IMR-90 (cell line): ENCODE measurements at regions not wholly inside any gene's neighbourhood (a gene's known extent, or its start where the extent isn't known, plus 50 kb on each side); places are given as distances from the start of the nearest gene placed in this dataset.

ENCODE experiments used
- ATAC-seq: fragments of 200-7000 bp; cut with Tn5 transposase; 2 replicates; pipeline ENCODE4 v1.9.1; 2020; ENCODE audit warnings: low read depth, mild to moderate bottlenecking, moderate library complexity
- BruUV-seq: library from RNA; stranded (reverse); fragments of 400-500 nt; replicated peaks from 2 replicates; lab custom pipeline; 2021; lab: Mats Ljungman, UMichigan
- CTCF ChIA-PET: fragments of 300-600 bp; formaldehyde crosslinking; extraction: SDS; loops from one replicate; lab custom pipeline; 2021; ENCODE audit warnings: antibody characterized with exemption; lab: Yijun Ruan, JAX
- POLR2A ChIA-PET: fragments of 300-600 bp; sonication (Branson Sonifier 250); formaldehyde crosslinking; loops from one replicate; lab custom pipeline; 2022; ENCODE audit warnings: antibody characterized with exemption; ENCODE audit not compliant: unreplicated experiment; lab: Charles Lee
- DNase-seq: peaks from one replicate; pipeline ENCODE4 v3.0.0; 2013
- H2AFZ ChIP-seq: replicated peaks from 2 replicates; pipeline ENCODE3; 2013; ENCODE audit warnings: low read length, mild to moderate bottlenecking; ENCODE audit not compliant: poor library complexity
- H2AK5ac ChIP-seq: 2 replicates; pipeline ENCODE4 v1.6.1; 2013; ENCODE audit warnings: low read depth, low read length, inconsistent platforms
- H2AK9ac ChIP-seq: replicated peaks from 2 replicates; pipeline ENCODE3; 2013; ENCODE audit warnings: mild to moderate bottlenecking, low read depth, low read length, moderate library complexity; ENCODE audit not compliant: poor library complexity
- H2BK120ac ChIP-seq: 2 replicates; pipeline ENCODE4 v1.6.1; 2013; ENCODE audit warnings: low read depth, low read length, inconsistent platforms
- H2BK15ac ChIP-seq: 3 replicates; pipeline ENCODE4 v1.6.1; 2013; ENCODE audit warnings: low read depth, low read length, inconsistent platforms
- H2BK20ac ChIP-seq: 2 replicates; pipeline ENCODE4 v1.6.1; 2013; ENCODE audit warnings: low read depth, mild to moderate bottlenecking, inconsistent platforms, low read length, moderate library complexity
- H2BK5ac ChIP-seq: 2 replicates; pipeline ENCODE4 v1.6.1; 2013; ENCODE audit warnings: mild to moderate bottlenecking, low read depth, low read length, inconsistent platforms; ENCODE audit not compliant: poor library complexity, severe bottlenecking
- H3K14ac ChIP-seq: replicated peaks from 2 replicates; pipeline ENCODE4 v1.6.1; 2013; ENCODE audit warnings: low read depth, low read length, inconsistent platforms
- H3K18ac ChIP-seq: 2 replicates; pipeline ENCODE4 v1.6.1; 2013; ENCODE audit warnings: low read depth, low read length, control low read depth
- H3K23ac ChIP-seq: 2 replicates; pipeline ENCODE4 v1.6.1; 2013; ENCODE audit warnings: low read depth, low read length, inconsistent platforms
- H3K27ac ChIP-seq: 2 replicates; pipeline ENCODE4 v1.5.1; 2013; ENCODE audit warnings: mild to moderate bottlenecking, control low read depth, low read length; ENCODE audit not compliant: insufficient read depth
- H3K27me3 ChIP-seq: 2 replicates; pipeline ENCODE4 v1.6.1; 2013; ENCODE audit warnings: low read length; ENCODE audit not compliant: control insufficient read depth, insufficient read depth
- H3K36me3 ChIP-seq: 2 replicates; pipeline ENCODE4 v1.6.1; 2013; ENCODE audit warnings: low read length, mixed read lengths; ENCODE audit not compliant: control insufficient read depth, insufficient read depth
- H3K4ac ChIP-seq: 2 replicates; pipeline ENCODE4 v1.6.1; 2013; ENCODE audit warnings: low read depth, low read length, inconsistent platforms
- H3K4me1 ChIP-seq: 2 replicates; pipeline ENCODE4 v1.6.1; 2013; ENCODE audit warnings: low read length, mixed read lengths; ENCODE audit not compliant: control insufficient read depth, insufficient read depth
- H3K4me2 ChIP-seq: 2 replicates; pipeline ENCODE4 v1.6.1; 2013; ENCODE audit warnings: low read depth, mild to moderate bottlenecking, control low read depth, low read length, moderate library complexity
- H3K4me3 ChIP-seq: 2 replicates; pipeline ENCODE4 v1.5.1; 2013; ENCODE audit warnings: low read depth, mild to moderate bottlenecking, control low read depth, low read length, moderate library complexity; ENCODE audit not compliant: insufficient read depth
- H3K56ac ChIP-seq: 2 replicates; pipeline ENCODE4 v1.6.1; 2013; ENCODE audit warnings: low read length, inconsistent platforms; ENCODE audit not compliant: insufficient read depth; ENCODE audit errors: extremely low read depth
- H3K79me1 ChIP-seq, 2 experiments: 2 replicates each; pipeline ENCODE4 v1.6.1; 2013; ENCODE audit warnings: low read length in 2 of 2, inconsistent platforms in 1 of 2, low read depth in 1 of 2
- H3K9ac ChIP-seq: 2 replicates; pipeline ENCODE4 v1.6.1; 2013; ENCODE audit warnings: low read depth, low read length, control low read depth
- H3K9me1 ChIP-seq: 2 replicates; pipeline ENCODE4 v1.6.1; 2013; ENCODE audit warnings: low read length, inconsistent platforms; ENCODE audit not compliant: insufficient read depth
- H3K9me3 ChIP-seq: 2 replicates; pipeline ENCODE4 v1.6.1; 2013; ENCODE audit warnings: low read length; ENCODE audit not compliant: control insufficient read depth, insufficient read depth
- H4K20me1 ChIP-seq: 2 replicates; pipeline ENCODE4 v1.6.1; 2013; ENCODE audit warnings: low read length, inconsistent platforms; ENCODE audit not compliant: insufficient read depth
- H4K5ac ChIP-seq: 2 replicates; pipeline ENCODE4 v1.6.1; 2013; ENCODE audit warnings: mild to moderate bottlenecking, low read depth, low read length, control low read depth
- H4K8ac ChIP-seq, 2 experiments: 2 replicates each; pipeline ENCODE4 v1.6.1; 2013; ENCODE audit warnings: low read depth in 2 of 2, low read length in 2 of 2, control low read depth in 1 of 2, inconsistent platforms in 1 of 2
- H4K91ac ChIP-seq: 2 replicates; pipeline ENCODE4 v1.6.1; 2013; ENCODE audit warnings: low read depth, low read length, inconsistent platforms; ENCODE audit not compliant: insufficient read depth
- BHLHE40 ChIP-seq: fragments of 150-350 bp; IDR thresholded peaks from 2 replicates; pipeline ENCODE4 v1.6.1; 2016; ENCODE audit warnings: mild to moderate bottlenecking, low read depth, low read length
- CEBPB ChIP-seq: IDR thresholded peaks from 2 replicates; pipeline ENCODE4 v1.6.1; 2012; ENCODE audit warnings: low read depth, low read length, improper control_type of control experiment
- CHD1 ChIP-seq: IDR thresholded peaks from 2 replicates; pipeline ENCODE4 v1.6.1; 2012; ENCODE audit warnings: low read depth, low read length, improper control_type of control experiment
- CTCF ChIP-seq: conservative IDR thresholded peaks from 2 replicates; pipeline ENCODE4 v1.5.1; 2012; ENCODE audit warnings: mild to moderate bottlenecking, low read depth, low read length, improper control_type of control experiment
- ELK1 ChIP-seq: fragments of 150-350 bp; IDR thresholded peaks from 2 replicates; pipeline ENCODE4 v1.6.1; 2016; ENCODE audit warnings: low read depth, mild to moderate bottlenecking, low read length, moderate library complexity, borderline replicate concordance
- FOS ChIP-seq: fragments of 150-350 bp; IDR thresholded peaks from 2 replicates; pipeline ENCODE4 v1.6.1; 2016; ENCODE audit warnings: low read depth, low read length
- MAFK ChIP-seq: IDR thresholded peaks from 2 replicates; pipeline ENCODE4 v1.6.1; 2012; ENCODE audit warnings: low read depth, low read length, improper control_type of control experiment
- MAZ ChIP-seq: IDR thresholded peaks from 2 replicates; pipeline ENCODE4 v1.6.1; 2012; ENCODE audit warnings: low read depth, mild to moderate bottlenecking, low read length, improper control_type of control experiment, moderate library complexity, borderline replicate concordance
- MXI1 ChIP-seq: IDR thresholded peaks from 2 replicates; pipeline ENCODE4 v1.6.1; 2012; ENCODE audit warnings: low read depth, mild to moderate bottlenecking, low read length, moderate library complexity, borderline replicate concordance
- NFE2L2 ChIP-seq: fragments of 150-350 bp; IDR thresholded peaks from 2 replicates; pipeline ENCODE4 v1.6.1; 2016; ENCODE audit warnings: low read depth, mild to moderate bottlenecking, low read length
- POLR2A ChIP-seq: IDR thresholded peaks from 2 replicates; pipeline ENCODE4 v1.6.1; 2012; ENCODE audit warnings: mild to moderate bottlenecking, low read depth, low read length
- RAD21 ChIP-seq: IDR thresholded peaks from 2 replicates; pipeline ENCODE4 v1.6.1; 2012; ENCODE audit warnings: low read length, improper control_type of control experiment
- RCOR1 ChIP-seq: IDR thresholded peaks from 2 replicates; pipeline ENCODE4 v1.6.1; 2012; ENCODE audit warnings: mild to moderate bottlenecking, low read length, improper control_type of control experiment; ENCODE audit not compliant: insufficient replicate concordance
- RFX5 ChIP-seq: IDR thresholded peaks from 2 replicates; pipeline ENCODE4 v1.8.0; 2012; ENCODE audit warnings: low read depth, mild to moderate bottlenecking, low read length, moderate library complexity
- SMC3 ChIP-seq: fragments of 150-350 bp; IDR thresholded peaks from 2 replicates; pipeline ENCODE4 v1.6.1; 2016; ENCODE audit warnings: low read depth, mild to moderate bottlenecking, antibody characterized with exemption, low read length, moderate library complexity
- WGBS, 2 experiments: methylation state at CpG; one replicate each; pipeline versions ENCODE4 v1.1.5 to v1.1.7; 2013; ENCODE audit warnings: missing lambda C conversion rate in 2 of 2; ENCODE audit not compliant: insufficient read length in 1 of 2; ENCODE audit errors: extremely low coverage in 2 of 2; 5-methylcytosine and 5-hydroxymethylcytosine counted together
- dilution Hi-C: fragments of 300-500 bp; cut with HindIII; formaldehyde crosslinking; loops from one replicate; pipeline ENCODE4 v1.14.3; 2018; ENCODE audit warnings: low sequenced_read_pairs; ENCODE audit not compliant: unreplicated experiment
- in situ Hi-C: fragments of 300-500 bp; cut with MboI; formaldehyde crosslinking; loops from 3 replicates; pipeline ENCODE4 v1.14.3; 2019; ENCODE audit warnings: low sequenced_read_pairs, inconsistent platforms, mixed read lengths
- intact Hi-C: fragments of 100-400 bp; cut with micrococcal nuclease; formaldehyde crosslinking; loops from 2 replicates; pipeline ENCODE4 v1.10.0; 2022
- TF ChIP-seq, protein P1 (sequence below): fragments of 150-350 bp; IDR thresholded peaks from 2 replicates; pipeline ENCODE4 v1.6.1; 2017; ENCODE audit warnings: mild to moderate bottlenecking, antibody characterized with exemption, low read length, low read depth

- H4K5ac ChIP-seq: no peak overlapping the region
- no peak overlapping the region for H3K9ac ChIP-seq
- H3K4ac ChIP-seq: no peak overlapping the region
- no peak overlapping the region for H3K18ac ChIP-seq
- H3K27me3 ChIP-seq: peaks cover 15% of the 10 kb centered on the region
- H2BK120ac ChIP-seq: no peak overlapping the region
- no peak overlapping the region for H3K27ac ChIP-seq
- H3K36me3 ChIP-seq: no peaks in the 10 kb centered on the region
- no peak overlapping the region for H2AFZ ChIP-seq
- H2AK5ac ChIP-seq: no peak overlapping the region
- H2BK20ac ChIP-seq: no peak overlapping the region
- TF ChIP-seq SMC3 (no peak), BHLHE40 (no peak), CHD1 (no peak), CEBPB (no peak), MAZ (no peak), POLR2A (no peak), MXI1 (no peak), FOS (no peak), RAD21 (no peak), ELK1 (no peak), RFX5 (no peak), MAFK (no peak), NFE2L2 (no peak), RCOR1 (no peak), CTCF (no peak)
- TF ChIP-seq, protein P1, sequence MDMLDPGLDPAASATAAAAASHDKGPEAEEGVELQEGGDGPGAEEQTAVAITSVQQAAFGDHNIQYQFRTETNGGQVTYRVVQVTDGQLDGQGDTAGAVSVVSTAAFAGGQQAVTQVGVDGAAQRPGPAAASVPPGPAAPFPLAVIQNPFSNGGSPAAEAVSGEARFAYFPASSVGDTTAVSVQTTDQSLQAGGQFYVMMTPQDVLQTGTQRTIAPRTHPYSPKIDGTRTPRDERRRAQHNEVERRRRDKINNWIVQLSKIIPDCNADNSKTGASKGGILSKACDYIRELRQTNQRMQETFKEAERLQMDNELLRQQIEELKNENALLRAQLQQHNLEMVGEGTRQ: no peak
- POLR2A ChIA-PET: no interaction called here
- no peak overlapping the region for H2AK9ac ChIP-seq
- no peak overlapping the region for H3K23ac ChIP-seq
- no peaks in the 10 kb centered on the region for H3K9me3 ChIP-seq
- H3K56ac ChIP-seq: no peak overlapping the region
- H4K91ac ChIP-seq: no peak overlapping the region
- CTCF ChIA-PET: no interaction called here
- no peak overlapping the region for H2BK5ac ChIP-seq
- no CpG with 5 or more reads among the region's 3 CpGs for whole genome bisulfite sequencing, 2 experiments
- intact Hi-C loops: no loop called here
- H2BK15ac ChIP-seq: no peak overlapping the region
- dilution Hi-C loops: no loop called here
- peaks cover 8% of the 10 kb centered on the region; the same call in 1 of the 2 replicates for H3K4me1 ChIP-seq
- ATAC-seq (no peak), DNase-seq (no peak)
- in situ Hi-C loops: no loop called here
- no peak overlapping the region for H3K14ac ChIP-seq
- no TSS peak for BruUV-seq
- no peak overlapping the region for H4K8ac ChIP-seq
- H3K4me2 ChIP-seq: no peak overlapping the region
- no peaks in the 10 kb centered on the region for H3K79me1 ChIP-seq
- H3K4me3 ChIP-seq: no peak overlapping the region
- peaks cover 14% of the 10 kb centered on the region for H3K9me1 ChIP-seq
- no peaks in the 10 kb centered on the region for H4K20me1 ChIP-seq
Observed at GRCh38 chr14:58711382-58711781, 73.6 kb downstream of the DACT1 start.
